Spleen (tissue), 11 donors: ENCODE measurements at regions not wholly inside any gene's neighbourhood (a gene's known extent, or its start where the extent isn't known, plus 50 kb on each side); places are given as distances from the start of the nearest gene placed in this dataset.

Experiments used
- DNase-seq: peaks from one replicate; pipeline ENCODE4 v3.0.0-alpha.2; 2020
- H3K27ac ChIP-seq, 8 donors: fragments of 200-600 bp; sonication (generic) in 7 of 8; 1 replicate in 4 of 8; 2 replicates in 4 of 8; pipeline versions ENCODE4 v1.5.0 to v1.8.0; 2016 to 2021; ENCODE audit warnings: inconsistent platforms in 4 of 8, mild to moderate bottlenecking in 4 of 8, moderate library complexity in 1 of 8
- H3K27me3 ChIP-seq, 7 donors: fragments of 200-600 bp; sonication (generic) in 6 of 7; replicated peaks in 1 of 7; 1 replicate in 4 of 7; 2 replicates in 3 of 7; pipeline versions ENCODE4 v1.5.0 to v1.8.0; 2016 to 2021; ENCODE audit warnings: inconsistent platforms in 3 of 7, mild to moderate bottlenecking in 1 of 7
- H3K36me3 ChIP-seq, 6 donors: fragments of 200-600 bp; sonication (generic) in 5 of 6; 1 replicate in 4 of 6; 2 replicates in 2 of 6; pipeline versions ENCODE4 v1.5.0 to v1.8.0; 2016 to 2021; ENCODE audit warnings: inconsistent platforms in 2 of 6
- H3K4me1 ChIP-seq, 6 donors: fragments of 200-600 bp; sonication (generic) in 5 of 6; 1 replicate in 3 of 6; 2 replicates in 3 of 6; pipeline versions ENCODE4 v1.5.0 to v1.8.0; 2016 to 2021; ENCODE audit warnings: inconsistent platforms in 3 of 6
- H3K4me3 ChIP-seq, 8 donors: fragments of 200-600 bp; sonication (generic) in 7 of 8; 1 replicate in 4 of 8; 2 replicates in 4 of 8; pipeline versions ENCODE4 v1.5.0 to v1.8.0; 2016 to 2021; ENCODE audit warnings: inconsistent platforms in 4 of 8, mild to moderate bottlenecking in 4 of 8, moderate library complexity in 2 of 8
- H3K9me3 ChIP-seq, 8 donors: fragments of 200-600 bp; sonication (generic) in 7 of 8; 1 replicate in 4 of 8; 2 replicates in 4 of 8; pipeline versions ENCODE4 v1.5.0 to v1.8.0; 2016 to 2021; ENCODE audit warnings: inconsistent platforms in 4 of 8
- CTCF ChIP-seq, 11 experiments: fragments of 200-600 bp in 7 of 11; fragments of 450-650 bp in 4 of 11; sonication (generic) in 4 of 11; IDR thresholded peaks in 8 of 11; conservative IDR thresholded peaks in 3 of 11; 1 replicate in 7 of 11; 2 replicates in 4 of 11; pipeline versions ENCODE4 v1.4.0 to v1.8.0; 2016 to 2021; ENCODE audit warnings: antibody characterized with exemption in 11 of 11, inconsistent platforms in 4 of 11, mild to moderate bottlenecking in 1 of 11
- POLR2A ChIP-seq, 3 donors: fragments of 450-650 bp; IDR thresholded peaks; one replicate each; pipeline ENCODE4 v1.5.1; 2017; ENCODE audit warnings: antibody characterized with exemption in 3 of 3, mild to moderate bottlenecking in 1 of 3
- POLR2AphosphoS5 ChIP-seq, 3 donors: sonication (generic); formaldehyde crosslinking; IDR thresholded peaks; one replicate each; pipeline ENCODE4 v1.5.1; 2017; ENCODE audit warnings: antibody characterized with exemption in 3 of 3
- WGBS, 5 donors: extraction: QIAGEN DNeasy Blood & Tissue Kit in 3 of 5; methylation state at CpG; one replicate each; pipeline versions ENCODE4 v1.1.5 to v1.1.7; 2013 to 2018; 5-methylcytosine and 5-hydroxymethylcytosine counted together
- intact Hi-C: fragments of 100-400 bp; cut with DNase I; formaldehyde crosslinking; loops from one replicate; pipeline ENCODE4 v1.15.0; 2023; ENCODE audit warnings: low total_unique reads
- donor health status: healthy with polysubstance abuse.
- donor health status: DM: no; HTN: no; CAD: no; lungs with moderate emphysema.
- donor health status: DM: no; HTN: no; CAD: no.
- donor health status: Bipolar disorder and iron deficiency.
- donor health status: healthy.
- donor health status: DM: no; HTN: no; CAD: no.
- donor health status: DM: yes; HTN: yes; CAD: no.

- TF ChIP-seq CTCF (IDR thresholded peaks at IDR 0.05 in 8 of 11, conservative IDR thresholded peaks at IDR 0.05 in 3 of 11) (no peak), POLR2AphosphoS5 (IDR thresholded peaks at IDR 0.05) (no peak), POLR2A (IDR thresholded peaks at IDR 0.05) (no peak)
- Histone ChIP-seq H3K4me3 (no peak overlapping the region), H3K36me3 (no peaks in the 10 kb centered on the region), H3K9me3 (no peaks in the 10 kb centered on the region), H3K27me3 (no peaks in the 10 kb centered on the region), H3K4me1 (no peaks in the 10 kb centered on the region), H3K27ac (no peak overlapping the region)
- DNase-seq, result no peak
- intact Hi-C loops, result no loop called here
- 47 to 78% (median 58%) methylated on average over 2 of the region's 2 CpGs for WGBS, 5 donors
Measured at GRCh38 chr10:128617532-128617931, 491.3 kb upstream of the MKI67 start.

- Histone ChIP-seq H3K36me3 (no peaks in the 10 kb centered on the region), H3K4me1 (no peaks in the 10 kb centered on the region), H3K9me3 (no peaks in the 10 kb centered on the region), H3K27ac (no peak overlapping the region), H3K27me3 (peaks cover 0 to 1% (median 0%) of the 10 kb centered on the region in 7 donors), H3K4me3 (no peak overlapping the region)
- TF ChIP-seq POLR2A (IDR thresholded peaks at IDR 0.05) (no peak), POLR2AphosphoS5 (IDR thresholded peaks at IDR 0.05) (no peak), CTCF (IDR thresholded peaks at IDR 0.05 in 8 of 11, conservative IDR thresholded peaks at IDR 0.05 in 3 of 11) (no peak)
- intact Hi-C loops, result no loop called here
- no peak for DNase-seq
- 84 to 90% (median 86%) methylated on average over 8 of the region's 8 CpGs for WGBS, 5 donors
Measured at GRCh38 chr10:128622706-128623105, 496.5 kb upstream of the MKI67 start.

DNA sequence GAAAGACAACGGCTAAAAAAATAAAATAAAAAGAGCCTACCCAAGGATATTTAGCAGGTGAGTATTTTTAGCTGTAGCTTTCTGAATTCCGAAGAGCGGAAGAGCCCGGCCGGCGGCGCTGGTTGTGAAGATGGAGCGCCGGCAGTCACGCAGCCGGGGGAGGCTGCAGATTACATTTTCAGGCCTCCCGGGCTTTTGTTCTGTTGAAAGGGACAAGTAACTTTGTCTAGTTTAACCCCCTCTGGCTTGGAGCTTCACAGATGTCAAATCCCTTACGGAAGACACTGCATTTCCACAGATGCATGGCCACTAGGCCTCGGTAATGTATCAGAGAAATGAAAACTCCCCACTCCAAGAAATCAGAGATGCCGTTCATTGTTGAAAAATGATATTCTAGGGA is 497.6 kb upstream of the MKI67 start:
- H3K4me1 ChIP-seq, result no peaks in the 10 kb centered on the region
- H3K9me3 ChIP-seq, result no peaks in the 10 kb centered on the region
- no peak for TF ChIP-seq POLR2A (IDR thresholded peaks at IDR 0.05)
- no peak for TF ChIP-seq CTCF (IDR thresholded peaks at IDR 0.05 in 8 of 11, conservative IDR thresholded peaks at IDR 0.05 in 3 of 11)
- TF ChIP-seq POLR2AphosphoS5 (IDR thresholded peaks at IDR 0.05), result no peak
- intact Hi-C loops, result no loop called here
- 87 to 94% (median 92%) methylated on average over 15 of the region's 15 CpGs for WGBS, 5 donors
- no peaks in the 10 kb centered on the region for H3K36me3 ChIP-seq
- DNase-seq, result no peak
- H3K27me3 ChIP-seq, result peaks cover 0 to 5% (median 0%) of the 10 kb centered on the region in 7 donors
- no peak overlapping the region for H3K27ac ChIP-seq
- no peak overlapping the region for H3K4me3 ChIP-seq

DNA sequence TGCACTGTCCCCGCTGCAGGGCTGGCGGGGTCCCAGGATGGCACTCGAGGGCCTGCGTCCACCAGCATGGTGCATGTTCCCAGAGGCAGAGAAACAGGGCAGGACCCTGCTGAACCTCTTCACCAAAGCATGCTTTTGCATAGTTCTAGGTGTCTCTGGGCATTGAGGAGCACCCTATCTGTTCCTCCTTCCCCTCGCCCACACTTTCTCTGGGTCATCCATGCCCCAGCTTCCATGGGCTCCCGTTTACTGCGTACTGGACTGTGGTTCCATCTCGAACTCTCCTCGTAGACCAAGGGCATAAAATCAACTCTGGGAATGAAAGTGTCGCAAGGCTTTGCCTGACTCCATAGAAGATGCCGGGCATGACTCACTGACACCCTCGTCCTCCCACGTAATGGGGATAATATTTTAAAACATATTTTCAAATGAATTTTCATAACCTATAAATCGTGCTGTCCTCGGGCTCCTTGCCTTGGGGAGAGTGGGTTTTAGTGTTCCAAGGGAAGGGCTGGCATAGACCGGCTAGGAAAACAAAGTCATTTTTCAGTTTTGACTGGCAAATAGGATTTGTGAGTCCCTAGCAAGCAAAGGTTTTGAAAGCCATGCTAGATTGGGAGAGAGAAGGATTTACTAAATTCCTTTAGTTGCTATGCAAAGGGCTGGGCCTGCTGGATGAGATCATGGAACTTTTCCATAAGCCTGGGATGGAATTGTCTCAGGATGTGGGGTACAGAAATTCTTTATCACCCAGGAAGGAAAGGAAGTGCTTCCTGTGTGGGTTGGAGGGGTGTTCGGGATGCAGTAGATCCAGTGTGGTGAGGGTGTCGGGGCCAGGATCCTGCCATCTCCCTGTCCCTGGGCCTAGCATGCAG is 498.7 kb upstream of the MKI67 start:
- no peaks in the 10 kb centered on the region for H3K9me3 ChIP-seq
- no peak for DNase-seq
- no peaks in the 10 kb centered on the region for H3K4me1 ChIP-seq
- peaks cover 0 to 11% (median 0%) of the 10 kb centered on the region in 7 donors for H3K27me3 ChIP-seq
- 84 to 93% (median 87%) methylated on average over 18 of the region's 18 CpGs for WGBS, 5 donors
- H3K27ac ChIP-seq, result no peak overlapping the region
- intact Hi-C loops, result no loop called here
- no peak overlapping the region for H3K4me3 ChIP-seq
- TF ChIP-seq POLR2A (IDR thresholded peaks at IDR 0.05), result no peak
- no peak for TF ChIP-seq POLR2AphosphoS5 (IDR thresholded peaks at IDR 0.05)
- TF ChIP-seq CTCF (IDR thresholded peaks at IDR 0.05 in 8 of 11, conservative IDR thresholded peaks at IDR 0.05 in 3 of 11), result no peak
- no peaks in the 10 kb centered on the region for H3K36me3 ChIP-seq
